IgD-negative memory B cell (primary cell): ENCODE measurements at regions not wholly inside any gene's neighbourhood (a gene's known extent, or its start where the extent isn't known, plus 50 kb on each side); places are given as distances from the start of the nearest gene placed in this dataset.

Source experiments
- H3K27ac Mint-ChIP-seq, 3 donors: one replicate each; pipeline ENCODE4 v1.8.0; 2020 to 2022; ENCODE audit warnings: mild to moderate bottlenecking in 3 of 3, mixed read lengths in 3 of 3, moderate library complexity in 1 of 3
- H3K27me3 Mint-ChIP-seq: one replicate; pipeline ENCODE4 v1.8.0; 2021; ENCODE audit warnings: mixed read lengths
- H3K36me3 Mint-ChIP-seq: one replicate; pipeline ENCODE4 v1.8.0; 2020; ENCODE audit warnings: mild to moderate bottlenecking, mixed read lengths
- H3K4me1 Mint-ChIP-seq, 3 donors: one replicate each; pipeline ENCODE4 v1.8.0; 2020 to 2022; ENCODE audit warnings: mixed read lengths in 3 of 3, mild to moderate bottlenecking in 1 of 3
- H3K4me3 Mint-ChIP-seq, 4 donors: one replicate each; pipeline ENCODE4 v1.8.0; 2020 to 2022; ENCODE audit warnings: mild to moderate bottlenecking in 4 of 4, mixed read lengths in 4 of 4, moderate library complexity in 3 of 4
- H3K9me3 Mint-ChIP-seq, 3 donors: one replicate each; pipeline ENCODE4 v1.8.0; 2020 to 2021; ENCODE audit warnings: mixed read lengths in 3 of 3, mild to moderate bottlenecking in 1 of 3

- Mint-ChIP-seq H3K36me3 (peaks cover 2% of the 10 kb centered on the region), H3K27me3 (peaks cover 3% of the 10 kb centered on the region), H3K27ac (no peak overlapping the region), H3K4me1 (no peaks in the 10 kb centered on the region), H3K9me3 (peaks cover 0 to 2% (median 0%) of the 10 kb centered on the region in 3 donors), H3K4me3 (no peak overlapping the region)
These were observed 59.7 kb upstream of the RAB11FIP2 start for GRCh38 chr10:118106426-118106825.

GRCh38 chr10:118102121-118102520 is 55.4 kb upstream of the RAB11FIP2 start:
- no peaks in the 10 kb centered on the region for H3K4me1 Mint-ChIP-seq
- no peak overlapping the region for H3K4me3 Mint-ChIP-seq
- no peaks in the 10 kb centered on the region for H3K36me3 Mint-ChIP-seq
- peaks cover 3% of the 10 kb centered on the region for H3K27me3 Mint-ChIP-seq
- peaks cover 0 to 2% (median 0%) of the 10 kb centered on the region in 3 donors for H3K9me3 Mint-ChIP-seq
- H3K27ac Mint-ChIP-seq = no peak overlapping the region

GRCh38 chr10:118101501-118101900 is 54.8 kb upstream of the RAB11FIP2 start:
- Mint-ChIP-seq H3K4me3 (no peak overlapping the region), H3K9me3 (no peaks in the 10 kb centered on the region), H3K36me3 (no peaks in the 10 kb centered on the region), H3K27ac (no peak overlapping the region), H3K27me3 (peaks cover 3% of the 10 kb centered on the region), H3K4me1 (no peaks in the 10 kb centered on the region)
